ENCODE measurements at regions not wholly inside any gene's neighbourhood (a gene's known extent, or its start where the extent isn't known, plus 50 kb on each side); places are given as distances from the start of the nearest gene placed in this dataset.

DNA sequence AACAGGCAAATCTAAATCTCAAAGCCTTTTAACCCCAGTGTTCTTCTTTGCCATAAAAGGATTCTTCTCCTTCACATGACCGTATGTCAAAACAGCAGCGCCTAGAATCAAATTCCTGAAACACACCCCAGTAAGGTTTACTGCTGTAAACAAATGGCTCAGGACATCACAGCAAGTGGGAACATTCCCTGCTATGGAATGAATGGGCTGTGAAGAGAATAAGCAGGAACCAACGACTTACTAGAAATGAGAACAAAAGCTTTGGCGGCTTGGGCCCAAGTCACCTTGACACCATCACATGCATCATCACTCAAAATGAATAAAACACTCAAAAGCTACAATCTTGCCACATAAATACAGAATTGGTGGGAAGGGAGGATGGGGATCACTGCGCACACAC lies 80.4 kb upstream of the SPATA13 start:
- DNase-seq (ENCODE audit: low read depth, low spot score) = no peak

DNA sequence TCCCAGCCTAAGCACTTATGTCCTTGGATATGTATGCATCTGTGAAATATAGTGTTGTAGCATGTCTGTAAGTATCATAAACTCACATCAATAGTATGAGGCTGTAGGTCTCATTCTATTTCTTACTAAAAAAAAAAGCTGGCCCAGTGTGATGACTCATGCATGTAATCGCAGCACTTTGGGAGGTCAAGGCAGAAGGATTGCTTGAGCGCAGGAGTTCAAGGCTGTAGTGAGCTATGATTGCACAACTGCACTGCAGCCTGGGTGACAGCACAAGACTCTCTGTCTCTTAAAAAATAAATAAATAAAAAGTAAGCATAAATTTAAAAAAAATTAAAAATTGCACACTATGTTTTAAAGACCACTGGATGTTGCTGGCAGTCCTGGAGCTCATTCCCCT lies 79.1 kb upstream of the SPATA13 start:
- no peak for DNase-seq (ENCODE audit: low read depth, low spot score)

DNA sequence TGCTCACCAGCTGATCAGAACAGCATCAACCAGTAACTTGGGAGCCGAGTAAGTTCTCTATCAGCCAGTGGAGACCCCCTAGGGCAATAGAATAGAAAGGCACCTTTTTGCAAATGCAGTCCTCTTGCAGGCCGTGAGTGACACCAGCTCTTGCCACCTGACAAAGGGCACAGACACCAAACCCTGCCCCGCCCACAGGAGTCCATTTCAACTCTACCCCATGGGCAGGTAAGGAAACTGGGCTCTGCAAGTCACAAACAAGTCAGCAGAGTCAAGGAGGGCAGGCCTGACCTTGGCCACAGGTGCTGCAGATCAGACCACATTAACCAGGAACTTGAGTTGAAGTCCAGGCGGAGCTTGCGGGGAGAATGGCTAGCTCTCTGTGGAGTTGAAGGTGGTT lies 77.4 kb upstream of the SPATA13 start:
- DNase-seq (ENCODE audit: low read depth, low spot score) = no peak

DNA sequence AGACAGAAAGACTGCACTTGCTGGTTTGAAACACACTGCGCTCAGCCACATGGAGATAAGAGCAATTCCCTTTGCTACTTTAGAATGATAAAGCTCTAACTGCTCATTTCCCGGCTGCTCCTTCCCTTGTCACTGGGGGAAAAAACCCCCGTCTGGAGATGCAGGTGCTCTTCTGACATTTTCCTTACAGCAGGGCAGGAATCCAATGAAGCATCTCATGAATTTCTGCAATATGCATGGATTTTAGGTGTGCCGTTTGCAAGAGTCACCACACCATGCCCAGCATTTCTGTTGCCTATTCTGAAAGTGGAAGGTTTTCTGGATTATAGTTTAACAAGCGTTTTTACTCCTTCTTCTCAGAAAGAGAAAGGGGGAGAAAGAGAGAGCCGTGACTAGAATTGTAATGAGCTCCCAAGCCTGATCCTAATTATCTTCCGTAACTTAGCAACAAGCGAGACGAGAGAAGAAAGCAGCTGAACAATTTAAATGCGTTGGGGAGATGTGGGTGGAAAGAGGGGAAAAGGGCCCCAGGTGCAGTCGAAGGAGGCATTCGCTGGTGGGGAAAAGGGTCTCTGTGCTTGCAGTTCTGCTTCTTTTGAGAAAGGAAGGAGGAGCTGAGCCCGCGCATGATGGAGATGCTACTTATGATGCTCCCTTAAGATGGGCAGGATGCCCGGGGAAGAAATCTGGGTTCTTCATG lies 76.6 kb upstream of the SPATA13 start:
- DNase-seq (ENCODE audit: low read depth, low spot score) = no peak

DNA sequence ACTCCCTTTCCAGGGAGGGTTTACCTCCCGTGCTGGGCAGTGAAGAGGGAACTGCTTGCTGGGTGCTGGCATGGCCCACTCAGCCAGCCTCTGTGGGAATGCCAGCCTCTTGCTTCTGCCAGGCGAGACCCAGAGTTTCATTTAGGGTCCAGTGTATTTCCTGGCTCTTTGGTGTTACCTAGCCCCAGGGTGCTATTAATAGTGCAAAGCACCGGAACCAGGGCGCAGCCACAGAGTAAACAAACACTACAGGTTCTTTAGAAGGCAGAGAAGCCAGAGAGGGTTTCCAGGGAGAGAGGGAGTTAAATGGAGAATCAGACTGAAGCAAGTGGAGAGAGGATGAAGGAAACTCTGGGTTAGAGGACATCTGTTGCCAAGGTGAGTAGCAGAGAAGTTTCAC lies 74.9 kb upstream of the SPATA13 start:
- no peak for DNase-seq (ENCODE audit: low read depth, low spot score)

DNA sequence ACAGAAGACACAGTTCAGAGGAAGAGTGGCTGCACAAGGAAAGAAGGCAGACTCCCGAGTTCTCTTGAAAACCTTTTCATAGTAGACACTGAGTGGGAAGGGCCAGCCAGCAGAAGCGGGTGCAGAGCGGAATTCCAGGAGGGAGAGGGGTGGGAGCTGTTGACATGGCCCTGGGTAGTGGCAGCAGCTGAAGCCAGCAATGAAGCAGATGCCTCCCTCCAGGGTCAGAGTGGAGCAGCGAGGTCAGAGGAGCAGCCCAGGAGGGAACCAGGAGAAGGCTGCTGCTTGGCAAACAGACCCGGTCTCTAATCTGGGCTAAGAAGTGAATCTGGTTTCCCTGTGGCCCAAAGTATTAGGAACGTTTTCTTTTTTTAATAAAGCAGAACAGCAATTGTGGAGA lies 73.9 kb upstream of the SPATA13 start:
- no peak for DNase-seq (ENCODE audit: low read depth, low spot score)

DNA sequence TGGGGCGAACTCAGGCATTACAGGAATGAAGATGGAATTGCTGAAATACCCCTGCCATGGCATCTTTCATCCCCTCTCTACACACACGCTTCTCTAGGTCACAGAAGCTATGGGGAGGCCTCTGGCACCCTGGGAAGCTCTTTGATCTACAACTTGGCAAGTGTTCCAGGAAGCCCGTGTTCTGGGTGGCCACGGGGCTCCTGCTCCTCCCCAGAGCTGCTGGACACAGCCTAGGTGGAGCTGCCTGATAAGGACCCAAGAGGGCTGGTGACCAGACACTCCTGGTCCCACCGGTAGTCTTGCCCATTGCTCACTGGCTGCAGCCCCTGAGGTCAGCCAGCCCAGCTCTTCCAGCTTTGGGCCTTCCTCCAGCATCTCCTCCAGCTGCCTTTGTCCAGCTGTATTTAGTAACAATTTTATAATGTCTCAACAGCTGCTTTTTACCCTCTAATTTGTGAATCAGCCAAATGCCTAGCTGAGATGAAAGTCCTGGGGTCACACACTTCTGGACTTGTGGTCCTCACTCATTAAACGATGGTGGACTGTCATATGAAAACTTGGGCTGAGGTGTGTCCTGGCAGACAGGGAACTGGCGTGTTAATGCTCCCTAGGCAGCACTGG lies 72.8 kb upstream of the SPATA13 start:
- DNase-seq (ENCODE audit: low read depth, low spot score) = no peak

DNA sequence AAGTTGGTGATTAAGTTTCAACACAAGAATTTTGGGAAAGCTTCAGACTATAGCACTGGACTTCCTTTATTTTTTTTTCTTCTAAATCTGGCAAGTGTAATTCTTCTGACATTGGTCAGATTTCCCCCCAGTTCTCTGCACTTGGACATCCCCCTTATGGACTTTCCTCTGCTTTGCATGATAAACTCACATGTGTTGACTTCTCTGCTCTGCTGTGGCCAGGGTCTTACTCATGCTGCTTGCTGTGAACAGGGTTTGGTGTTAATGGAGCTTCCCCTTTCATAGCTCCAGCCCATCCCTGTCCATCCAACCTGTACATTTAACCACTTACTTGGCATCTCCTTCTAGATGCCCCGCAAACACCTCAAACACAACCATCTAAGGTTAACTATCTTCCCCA lies 70.5 kb upstream of the SPATA13 start:
- DNase-seq (ENCODE audit: low read depth, low spot score) = no peak

DNA sequence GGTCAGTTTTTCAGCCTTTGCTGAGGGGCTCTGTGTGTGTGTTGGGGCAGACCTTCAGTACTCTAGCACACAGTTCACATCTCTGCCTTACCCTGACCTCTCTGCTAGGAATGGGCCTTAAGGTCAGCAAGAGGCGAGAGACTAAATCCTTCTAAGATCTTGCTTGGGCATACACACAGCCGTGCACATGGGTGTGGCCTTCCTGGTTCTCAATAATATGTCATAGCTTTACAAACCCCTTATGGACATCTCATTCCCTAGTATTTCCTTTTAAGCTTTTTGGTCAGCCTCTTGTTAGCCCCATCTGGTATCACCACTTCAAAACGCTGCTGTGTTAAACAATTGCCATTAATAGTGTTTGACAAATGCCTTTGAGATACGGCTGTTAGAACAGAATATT lies 69.4 kb upstream of the SPATA13 start:
- no peak for DNase-seq (ENCODE audit: low read depth, low spot score)

DNA sequence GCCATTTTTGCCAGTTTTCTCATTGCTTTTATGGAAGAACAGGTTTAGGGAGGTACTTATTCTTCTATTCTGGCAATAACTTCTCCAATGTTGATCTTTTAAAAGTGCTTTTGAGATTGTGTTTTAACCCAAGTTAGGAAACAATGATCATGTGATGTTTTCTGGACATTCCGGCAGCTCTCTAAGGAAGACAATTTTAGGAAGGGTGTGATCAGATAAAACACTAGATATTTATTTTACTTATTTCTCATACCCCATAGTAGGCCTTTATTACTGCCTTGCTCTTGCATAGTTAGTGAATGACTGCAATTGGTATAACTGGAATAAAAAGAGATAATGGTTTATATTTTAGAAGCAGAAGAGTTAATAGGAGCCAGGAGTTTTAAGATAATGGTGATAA lies 68.4 kb upstream of the SPATA13 start:
- DNase-seq (ENCODE audit: low read depth, low spot score) = no peak

DNA sequence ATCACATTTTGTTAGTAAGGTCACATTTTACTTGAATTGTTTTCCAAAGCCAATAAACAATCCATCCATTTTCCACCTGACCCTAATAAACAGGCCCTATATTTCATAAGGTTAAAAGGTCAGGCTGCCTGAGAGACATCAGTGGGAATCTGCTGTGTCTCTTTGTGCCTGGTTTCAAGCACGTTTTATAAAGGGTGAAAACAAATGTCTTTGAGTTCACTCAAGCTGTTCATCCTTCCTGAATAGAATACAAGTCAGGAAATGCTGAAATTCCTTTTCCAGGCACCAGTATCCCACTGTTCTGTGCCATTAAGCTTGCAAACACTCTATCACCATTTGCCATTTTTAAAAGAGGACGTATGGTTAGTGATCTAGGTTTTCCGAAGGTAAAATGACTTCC lies 67.5 kb upstream of the SPATA13 start:
- DNase-seq (ENCODE audit: low read depth, low spot score) = no peak

DNA sequence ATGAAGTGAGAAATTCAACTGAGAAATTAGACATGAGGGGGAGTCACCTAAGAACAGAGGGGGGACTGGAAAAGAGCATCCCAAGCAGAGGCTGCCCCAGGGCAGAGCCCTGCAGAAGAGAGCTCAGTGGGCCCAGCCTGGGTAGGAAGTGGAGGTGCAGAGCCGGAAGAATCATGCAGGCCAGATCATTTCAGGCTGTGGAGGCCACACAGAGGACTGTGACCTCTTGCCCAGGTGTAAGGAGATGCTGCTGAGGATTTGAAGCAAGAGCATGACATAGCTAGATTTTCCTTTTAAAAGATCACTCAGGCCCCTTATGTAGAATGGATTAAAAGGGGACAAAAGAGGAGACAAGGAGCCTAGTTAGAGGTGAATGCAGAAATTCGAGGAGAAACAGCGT lies 63.9 kb upstream of the SPATA13 start:
- no peak for DNase-seq (ENCODE audit: low read depth, low spot score)

DNA sequence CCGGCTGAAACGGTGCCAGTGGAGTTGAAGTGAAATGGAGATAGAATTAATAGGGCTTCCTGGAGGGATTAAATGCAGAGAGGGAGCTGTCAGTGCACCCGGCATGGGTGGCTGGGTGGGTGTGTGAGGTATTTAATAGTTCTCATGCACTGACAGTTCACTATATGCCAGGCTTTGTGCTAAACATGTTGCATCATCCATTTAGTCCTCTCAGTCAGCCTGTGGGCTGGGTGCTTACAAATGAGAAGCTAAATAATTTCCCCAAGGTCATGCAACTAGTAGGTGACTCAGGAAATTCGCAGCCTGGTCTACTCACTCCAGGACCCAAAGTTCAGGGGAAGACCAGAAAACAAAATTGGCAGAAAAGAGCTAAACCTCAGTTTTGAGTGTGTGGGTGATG lies 63.5 kb upstream of the SPATA13 start:
- no peak for DNase-seq (ENCODE audit: low read depth, low spot score)

DNA sequence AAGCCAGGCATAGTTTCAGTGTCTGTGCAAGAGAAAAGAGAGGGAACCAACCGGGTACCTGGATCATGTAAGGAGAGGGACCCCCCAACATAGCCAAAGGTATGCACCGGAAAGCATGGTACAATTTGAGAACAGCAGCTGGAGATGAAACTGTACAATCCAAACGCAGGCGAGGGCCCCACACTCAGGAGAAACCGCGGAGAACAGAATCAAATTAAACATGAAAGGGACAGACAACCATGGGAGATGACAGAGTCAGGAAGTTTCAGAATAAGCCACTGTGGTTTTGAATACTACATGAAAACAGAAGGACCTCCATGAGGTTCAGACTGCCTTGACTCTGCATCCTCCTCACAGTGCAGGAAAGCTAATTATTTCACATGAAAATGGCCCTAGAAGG lies 62.9 kb upstream of the SPATA13 start:
- no peak for DNase-seq (ENCODE audit: low read depth, low spot score)

DNA sequence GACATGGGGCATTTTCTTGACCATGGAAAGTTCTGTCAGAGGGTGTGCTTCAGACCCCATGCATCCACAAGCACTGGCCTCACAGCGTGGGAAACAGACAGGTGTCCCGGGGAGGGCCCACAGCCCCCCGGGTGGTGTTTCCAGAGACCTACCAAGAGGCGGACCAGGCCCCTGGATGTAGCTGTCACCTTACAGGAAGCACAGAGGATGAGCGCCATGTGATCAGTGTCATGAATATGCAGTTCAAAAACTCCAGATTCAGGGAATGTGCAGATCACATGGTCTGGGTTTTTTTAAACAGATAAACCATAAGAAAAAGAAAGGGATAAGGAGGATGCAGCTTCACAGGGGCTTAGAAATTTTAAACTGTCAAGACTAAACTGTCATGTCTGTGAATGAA lies 61.0 kb upstream of the SPATA13 start:
- DNase-seq (ENCODE audit: low read depth, low spot score) = no peak

DNA sequence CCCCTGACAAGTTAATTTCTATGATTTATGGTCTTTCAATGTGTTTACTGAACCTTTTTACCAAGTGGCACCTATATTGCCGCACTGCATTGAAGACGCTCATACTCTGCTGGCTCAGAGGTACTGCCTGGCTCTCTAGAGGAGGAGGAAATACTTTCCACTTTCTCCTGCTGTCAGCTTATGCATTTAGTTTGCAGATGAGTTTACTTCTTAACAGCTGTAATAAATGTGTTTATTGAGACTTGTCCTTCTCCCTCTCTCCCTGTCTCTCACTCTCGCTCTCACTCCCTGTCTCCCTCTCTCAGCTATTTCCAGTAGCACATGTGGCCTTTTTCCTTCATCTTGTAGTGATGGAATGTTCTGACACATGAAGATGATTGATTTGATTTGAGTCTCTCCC lies 60.3 kb upstream of the SPATA13 start:
- DNase-seq (ENCODE audit: low read depth, low spot score) = no peak

DNA sequence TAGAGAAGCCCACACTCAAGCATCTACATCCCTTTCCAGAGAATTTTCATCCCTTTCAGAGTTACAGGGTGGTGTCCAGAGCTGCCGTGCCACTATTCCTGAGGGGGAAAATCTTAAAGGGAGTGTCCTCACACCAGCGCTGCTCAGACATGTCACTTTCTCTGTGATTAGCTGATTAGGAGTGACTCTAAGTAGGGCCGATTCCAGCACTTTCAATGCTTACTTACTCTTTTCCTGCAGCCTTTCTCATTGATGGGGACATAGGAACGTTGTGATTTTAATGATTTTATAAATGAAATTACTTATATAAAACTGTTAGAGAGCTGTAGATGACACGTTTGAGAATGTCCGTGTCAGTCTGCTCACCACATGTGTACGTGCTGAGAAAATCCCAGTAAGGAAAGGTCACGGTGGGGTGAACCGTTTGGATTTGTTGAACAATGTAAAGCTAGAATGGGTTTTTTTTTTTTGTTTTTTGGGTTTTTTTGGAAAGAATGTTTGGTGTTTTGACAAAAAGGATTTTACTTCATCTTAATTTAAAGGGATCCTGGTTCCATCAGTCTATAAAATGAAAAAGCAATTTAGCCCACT lies 56.6 kb upstream of the SPATA13 start:
- DNase-seq (ENCODE audit: low read depth, low spot score) = no peak

DNA sequence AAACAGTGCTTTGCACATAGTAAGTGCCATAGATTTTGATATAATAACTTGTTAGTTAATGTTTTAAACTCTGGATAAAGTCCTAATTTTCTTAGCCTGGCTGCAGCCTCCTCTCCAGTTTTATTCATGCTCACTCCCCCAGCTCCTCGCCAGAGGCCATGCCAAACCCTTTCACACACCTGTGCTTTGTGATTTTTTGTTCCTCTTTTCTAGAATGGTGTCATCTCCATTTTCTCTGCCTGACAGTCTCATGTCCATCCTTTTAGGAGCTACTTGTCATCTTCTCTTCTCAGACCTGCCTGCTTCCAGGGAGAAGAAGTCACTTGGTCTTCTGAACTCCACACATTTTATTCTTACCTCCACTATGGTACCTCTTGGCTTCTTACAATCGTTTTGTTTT lies 55.8 kb upstream of the SPATA13 start:
- no peak for DNase-seq (ENCODE audit: low read depth, low spot score)

DNA sequence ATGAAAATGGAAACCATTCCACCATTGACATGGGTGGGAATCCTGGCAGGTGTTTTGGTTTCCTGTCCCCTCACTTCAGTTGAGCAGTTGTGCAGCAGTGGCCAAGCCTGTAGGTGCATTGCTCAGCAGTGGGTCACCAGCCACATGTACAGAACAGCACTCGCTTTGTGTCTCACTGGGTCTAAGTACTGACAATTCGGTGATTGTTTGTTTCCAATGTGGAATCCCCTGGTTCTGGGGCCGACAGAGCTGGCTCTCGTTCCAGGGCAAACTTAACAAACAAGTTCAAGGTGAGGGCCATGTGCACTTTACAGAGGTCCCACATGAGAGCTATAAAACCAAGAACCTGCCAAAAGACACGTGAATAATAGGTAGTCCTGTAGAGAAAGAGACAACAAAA lies 54.1 kb upstream of the SPATA13 start:
- DNase-seq (ENCODE audit: low read depth, low spot score) = no peak

DNA sequence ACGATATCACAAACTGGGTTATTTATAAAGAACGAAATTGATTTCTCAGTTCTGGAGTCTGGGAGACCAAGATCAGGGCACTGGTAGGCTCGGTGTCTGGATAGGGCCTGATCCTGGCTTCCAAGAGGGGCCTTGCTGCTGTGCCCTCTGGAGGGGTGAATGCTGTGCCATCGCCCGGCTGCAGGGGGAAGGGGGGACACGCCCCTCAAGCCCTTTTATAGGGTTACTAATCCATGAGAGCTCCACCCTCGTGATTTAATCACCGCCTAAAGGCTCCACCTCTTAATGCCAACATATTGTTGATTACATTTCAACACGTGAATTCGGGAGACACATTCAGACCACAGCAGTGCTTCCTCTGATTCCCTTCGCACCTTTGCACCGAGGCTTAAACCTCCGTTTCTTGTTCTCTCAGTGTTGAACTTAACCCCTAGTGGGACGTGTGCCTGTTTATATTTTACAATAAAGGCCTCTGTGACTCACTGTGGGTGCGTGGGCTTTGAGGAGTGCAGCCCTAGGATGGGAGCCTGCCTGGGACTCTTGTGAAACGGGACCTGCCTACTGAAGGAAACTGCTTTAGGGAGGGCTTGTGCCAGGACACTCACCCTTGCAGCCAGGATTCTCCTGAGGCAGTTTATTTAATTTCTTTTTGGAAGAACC lies 52.4 kb upstream of the SPATA13 start:
- DNase-seq (ENCODE audit: low read depth, low spot score) = no peak

DNA sequence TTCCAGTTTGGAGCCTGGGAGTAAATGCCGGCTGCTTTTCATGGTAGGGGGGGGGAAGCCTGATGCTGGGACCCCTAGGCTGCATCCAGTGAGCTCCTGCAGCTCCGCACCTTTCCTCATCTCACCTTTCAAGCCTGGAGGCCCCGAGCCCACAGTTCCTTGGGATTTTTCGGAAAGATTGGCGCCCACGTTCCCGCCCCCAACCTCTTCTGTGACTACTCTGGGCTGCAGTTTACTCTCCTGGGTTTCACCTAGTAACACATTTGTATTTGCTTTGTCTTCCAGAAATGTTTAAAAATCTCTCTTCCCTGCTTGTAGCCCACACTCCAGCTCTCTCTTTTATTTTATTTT lies 51.9 kb upstream of the SPATA13 start:
- DNase-seq (ENCODE audit: low read depth, low spot score) = no peak

DNA sequence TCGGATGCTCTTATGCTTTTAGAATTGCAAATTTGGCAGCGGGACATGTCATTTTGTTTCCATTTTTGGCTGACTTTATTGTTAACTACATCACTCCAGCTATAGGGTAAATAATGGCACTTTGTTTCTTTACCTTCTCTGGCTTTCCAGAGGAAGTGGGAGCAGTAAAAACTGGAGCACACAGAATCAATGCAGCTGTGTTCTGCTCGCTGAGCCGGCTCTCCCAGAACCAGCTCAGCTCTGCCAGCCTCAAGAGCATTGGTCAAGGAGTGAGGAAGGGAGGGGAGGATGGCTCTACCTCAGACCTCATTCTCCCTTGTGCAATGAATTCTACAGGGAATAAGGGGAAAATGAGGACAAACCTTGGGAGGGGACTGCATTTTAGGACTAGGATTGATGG lies 50.5 kb upstream of the SPATA13 start:
- no peak for DNase-seq (ENCODE audit: low read depth, low spot score)
